ENCODE measurements at regions not wholly inside any gene's neighbourhood (a gene's known extent, or its start where the extent isn't known, plus 50 kb on each side); places are given as distances from the start of the nearest gene placed in this dataset.

DNA sequence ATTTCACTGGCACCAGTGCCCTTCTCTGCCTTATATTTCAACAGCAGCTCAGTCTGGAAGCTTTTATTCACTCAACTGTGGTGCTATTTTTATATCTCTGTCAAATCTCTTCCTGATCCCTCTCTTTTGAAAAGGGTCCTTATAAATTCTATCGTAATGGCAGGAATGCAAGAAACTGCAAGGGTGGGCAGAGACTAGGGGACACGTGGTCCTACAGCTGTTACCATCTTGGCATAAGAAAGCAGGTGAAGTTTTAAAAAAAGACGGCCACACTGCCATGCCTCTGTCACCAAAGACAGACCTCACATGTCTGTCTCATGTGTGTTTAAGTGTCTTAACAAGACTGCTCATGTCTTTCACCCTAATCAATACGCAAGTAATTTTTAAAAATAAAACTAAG lies 368.4 kb upstream of the CDH11 start:
- H3K27ac ChIP-seq (ENCODE audit: low read depth, low read length) = no peak overlapping the region
- H3K4me3 ChIP-seq (ENCODE audit: low read depth, low read length) = no peak overlapping the region

DNA sequence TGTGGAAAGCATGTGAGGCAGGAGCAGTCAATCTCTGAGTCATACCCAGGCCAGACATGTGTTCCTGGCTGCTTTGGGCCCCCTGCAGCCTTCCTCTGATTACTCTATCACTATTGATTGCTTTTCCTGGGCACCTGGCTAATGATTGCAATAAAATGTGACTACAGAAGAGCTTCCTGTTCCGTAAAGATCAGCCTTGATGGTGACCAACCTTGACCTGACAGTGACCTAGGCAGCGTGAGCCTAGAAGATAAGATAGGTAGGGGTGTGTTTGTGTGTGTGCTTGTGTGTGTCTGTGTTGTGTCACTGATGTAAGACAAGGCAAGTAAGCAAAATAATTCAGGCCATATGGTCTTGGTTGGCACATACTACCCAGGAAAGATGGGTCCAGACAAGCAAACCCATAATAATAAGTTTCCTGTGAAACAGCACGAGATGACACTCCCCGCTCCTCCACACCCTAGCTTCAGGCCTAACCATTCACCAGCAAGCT lies 367.7 kb upstream of the CDH11 start:
- H3K27me3 ChIP-seq (ENCODE audit: insufficient read depth, low read length) = no peaks in the 10 kb centered on the region
- H3K79me2 ChIP-seq (ENCODE audit: control insufficient read depth, insufficient read depth, low read length, unreplicated experiment) = no peaks in the 10 kb centered on the region
- H2AFZ ChIP-seq (ENCODE audit: low read length, unreplicated experiment) = no peak overlapping the region
- no peaks in the 10 kb centered on the region for H3K36me3 ChIP-seq (ENCODE audit: insufficient read depth, low read length)
- H3K4me3 ChIP-seq (ENCODE audit: low read depth, low read length) = no peak overlapping the region
- no peak overlapping the region for H3K27ac ChIP-seq (ENCODE audit: low read depth, low read length)
- no peaks in the 10 kb centered on the region for H3K4me1 ChIP-seq (ENCODE audit: control insufficient read depth, insufficient read depth, low read length, unreplicated experiment)

More for the DNA sequence above, 368.4 kb upstream of the CDH11 start:
- Histone ChIP-seq H3K36me3 (ENCODE audit: insufficient read depth, low read length) (no peaks in the 10 kb centered on the region), H3K4me1 (ENCODE audit: control insufficient read depth, insufficient read depth, low read length, unreplicated experiment) (no peaks in the 10 kb centered on the region), H2AFZ (ENCODE audit: low read length, unreplicated experiment) (no peak overlapping the region), H3K27me3 (ENCODE audit: insufficient read depth, low read length) (no peaks in the 10 kb centered on the region), H3K79me2 (ENCODE audit: control insufficient read depth, insufficient read depth, low read length, unreplicated experiment) (no peaks in the 10 kb centered on the region)

DNA sequence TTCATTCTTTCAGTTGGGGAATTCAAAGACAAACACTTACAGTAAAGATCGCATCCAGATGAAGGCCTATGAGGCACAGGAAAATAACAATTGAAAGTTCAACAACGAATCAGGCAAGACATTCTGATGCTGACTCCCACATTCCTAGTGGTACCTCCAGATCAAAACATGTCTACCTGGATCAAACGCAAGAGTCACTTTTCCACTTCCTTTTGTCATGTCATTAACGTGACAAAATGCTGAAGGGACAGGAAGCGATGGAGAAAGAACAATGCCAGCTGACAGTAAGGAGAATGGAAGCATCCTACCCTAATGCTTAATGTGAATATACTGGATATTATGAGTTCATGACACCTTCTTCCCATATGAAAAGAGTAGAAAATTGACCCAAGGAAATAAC lies 365.4 kb upstream of the CDH11 start:
- Histone ChIP-seq H3K27me3 (ENCODE audit: insufficient read depth, low read length) (no peaks in the 10 kb centered on the region), H3K4me1 (ENCODE audit: control insufficient read depth, insufficient read depth, low read length, unreplicated experiment) (no peaks in the 10 kb centered on the region), H2AFZ (ENCODE audit: low read length, unreplicated experiment) (no peak overlapping the region), H3K4me3 (ENCODE audit: low read depth, low read length) (no peak overlapping the region), H3K79me2 (ENCODE audit: control insufficient read depth, insufficient read depth, low read length, unreplicated experiment) (no peaks in the 10 kb centered on the region), H3K27ac (ENCODE audit: low read depth, low read length) (no peak overlapping the region), H3K36me3 (ENCODE audit: insufficient read depth, low read length) (no peaks in the 10 kb centered on the region)

DNA sequence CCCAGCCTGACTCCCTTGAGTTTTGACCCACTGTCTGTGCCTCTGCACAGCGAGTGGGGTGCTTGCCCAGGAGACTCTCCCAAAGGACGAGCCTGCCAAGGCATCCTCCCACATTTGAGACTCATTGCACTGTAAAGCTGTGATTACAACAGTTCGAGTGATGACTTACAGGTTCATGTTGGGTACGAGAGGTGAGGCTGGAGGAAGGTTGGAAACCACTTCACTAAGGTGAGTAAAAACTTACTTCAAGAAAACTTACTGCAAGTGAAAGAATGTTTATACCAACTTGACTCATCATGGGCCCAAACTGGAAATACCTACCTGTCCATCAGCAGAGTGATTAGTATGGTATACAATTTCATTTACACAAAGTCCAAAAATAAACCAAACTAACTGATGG lies 360.1 kb upstream of the CDH11 start:
- no peak overlapping the region for H2AFZ ChIP-seq (ENCODE audit: low read length, unreplicated experiment)
- no peaks in the 10 kb centered on the region for H3K79me2 ChIP-seq (ENCODE audit: control insufficient read depth, insufficient read depth, low read length, unreplicated experiment)
- no peaks in the 10 kb centered on the region for H3K4me1 ChIP-seq (ENCODE audit: control insufficient read depth, insufficient read depth, low read length, unreplicated experiment)
- no peak overlapping the region for H3K27ac ChIP-seq (ENCODE audit: low read depth, low read length)
- H3K36me3 ChIP-seq (ENCODE audit: insufficient read depth, low read length) = no peaks in the 10 kb centered on the region
- H3K27me3 ChIP-seq (ENCODE audit: insufficient read depth, low read length) = no peaks in the 10 kb centered on the region
- H3K4me3 ChIP-seq (ENCODE audit: low read depth, low read length) = no peak overlapping the region

DNA sequence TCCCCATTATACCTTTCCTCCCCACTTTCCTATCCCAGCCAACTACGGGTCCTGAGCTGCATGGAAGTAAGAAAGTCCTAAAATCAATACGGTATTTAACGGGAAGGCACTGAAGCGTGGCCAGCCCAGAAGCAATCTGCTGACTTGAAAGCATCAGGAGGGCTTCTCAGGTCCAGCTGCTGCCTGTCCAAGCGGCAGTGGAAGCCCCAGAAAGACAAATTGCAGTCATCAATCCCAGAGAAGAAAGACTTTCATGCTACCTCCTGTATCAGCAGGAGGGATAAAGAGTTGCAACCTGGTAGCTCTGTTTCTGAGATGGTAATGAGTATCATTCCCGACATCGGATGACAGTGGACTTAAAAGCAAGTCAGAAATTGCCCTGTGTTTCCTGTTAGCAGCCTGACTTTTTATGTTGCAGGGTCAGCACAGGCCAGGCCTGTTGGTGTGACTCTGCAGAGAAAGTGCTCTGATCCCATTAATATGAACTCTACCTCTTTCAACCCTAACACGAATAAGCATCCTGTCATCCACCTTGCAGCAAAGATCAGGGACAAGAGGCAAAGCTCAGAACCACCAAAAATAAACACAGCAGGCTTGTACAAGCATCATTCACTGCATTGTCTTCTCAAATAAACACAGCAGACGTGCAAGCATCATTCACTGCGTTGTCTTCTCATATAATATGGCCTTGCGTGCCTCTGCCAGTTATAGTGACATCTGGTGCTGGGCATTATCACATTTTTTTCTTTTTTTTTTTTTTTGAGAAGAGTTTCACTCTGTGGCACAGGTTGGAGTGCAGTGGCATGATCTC lies 358.6 kb upstream of the CDH11 start:
- no peaks in the 10 kb centered on the region for H3K79me2 ChIP-seq (ENCODE audit: control insufficient read depth, insufficient read depth, low read length, unreplicated experiment)
- H3K4me1 ChIP-seq (ENCODE audit: control insufficient read depth, insufficient read depth, low read length, unreplicated experiment) = no peaks in the 10 kb centered on the region
- H3K27ac ChIP-seq (ENCODE audit: low read depth, low read length) = no peak overlapping the region
- H3K27me3 ChIP-seq (ENCODE audit: insufficient read depth, low read length) = no peaks in the 10 kb centered on the region
- H3K36me3 ChIP-seq (ENCODE audit: insufficient read depth, low read length) = no peaks in the 10 kb centered on the region
- no peak overlapping the region for H3K4me3 ChIP-seq (ENCODE audit: low read depth, low read length)
- H2AFZ ChIP-seq (ENCODE audit: low read length, unreplicated experiment) = no peak overlapping the region

DNA sequence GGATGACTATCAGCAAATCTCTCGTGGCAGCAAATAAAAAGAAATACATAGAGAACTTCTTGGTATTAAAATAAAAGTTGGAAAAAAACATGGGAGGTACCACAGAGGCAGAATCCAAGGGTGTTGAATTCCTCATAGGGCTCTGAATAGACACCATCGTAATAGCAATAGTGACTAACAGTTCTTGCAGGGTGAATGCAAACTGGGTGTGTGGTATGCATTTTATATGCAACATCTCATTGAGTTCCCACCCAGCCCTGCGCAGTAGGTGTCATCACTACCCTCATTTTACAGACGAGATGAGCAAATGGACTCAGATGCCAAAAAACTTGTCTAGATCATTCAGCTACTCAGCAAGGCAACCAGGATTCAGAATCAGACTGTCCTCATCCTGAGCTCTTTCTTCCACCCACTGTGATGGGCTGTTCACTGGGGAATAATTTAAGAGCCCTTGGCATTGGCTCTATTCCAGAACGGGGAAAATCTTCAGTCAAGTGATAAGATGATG lies 354.6 kb upstream of the CDH11 start:
- Histone ChIP-seq H3K27ac (ENCODE audit: low read depth, low read length) (no peak overlapping the region), H3K27me3 (ENCODE audit: insufficient read depth, low read length) (no peaks in the 10 kb centered on the region), H3K4me1 (ENCODE audit: control insufficient read depth, insufficient read depth, low read length, unreplicated experiment) (no peaks in the 10 kb centered on the region)

DNA sequence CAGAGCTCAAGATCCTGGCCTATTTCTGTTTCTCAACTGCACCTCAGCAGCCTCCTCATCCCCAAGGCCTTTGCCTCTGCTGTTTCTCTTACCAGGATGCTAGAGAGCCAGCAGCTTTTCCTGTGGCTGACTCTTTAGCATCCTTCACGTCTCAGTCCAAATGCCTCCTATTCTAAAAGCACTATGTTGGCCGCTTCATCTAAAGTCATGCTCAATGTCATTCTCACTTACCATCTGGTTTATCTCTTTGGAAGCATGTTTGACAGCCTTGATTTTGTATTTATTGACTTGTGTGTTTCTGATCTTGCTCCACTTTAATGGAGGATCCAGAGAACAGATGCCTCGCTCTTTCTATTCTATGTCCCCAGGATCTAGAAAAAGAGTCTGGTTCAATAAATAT lies 351.8 kb upstream of the CDH11 start:
- no peak overlapping the region for H3K27ac ChIP-seq (ENCODE audit: low read depth, low read length)
- no peaks in the 10 kb centered on the region for H3K36me3 ChIP-seq (ENCODE audit: insufficient read depth, low read length)
- H3K4me3 ChIP-seq (ENCODE audit: low read depth, low read length) = no peak overlapping the region

More for the DNA sequence above, 354.6 kb upstream of the CDH11 start:
- H2AFZ ChIP-seq (ENCODE audit: low read length, unreplicated experiment) = no peak overlapping the region
- H3K36me3 ChIP-seq (ENCODE audit: insufficient read depth, low read length) = no peaks in the 10 kb centered on the region
- H3K4me3 ChIP-seq (ENCODE audit: low read depth, low read length) = no peak overlapping the region
- no peaks in the 10 kb centered on the region for H3K79me2 ChIP-seq (ENCODE audit: control insufficient read depth, insufficient read depth, low read length, unreplicated experiment)

DNA sequence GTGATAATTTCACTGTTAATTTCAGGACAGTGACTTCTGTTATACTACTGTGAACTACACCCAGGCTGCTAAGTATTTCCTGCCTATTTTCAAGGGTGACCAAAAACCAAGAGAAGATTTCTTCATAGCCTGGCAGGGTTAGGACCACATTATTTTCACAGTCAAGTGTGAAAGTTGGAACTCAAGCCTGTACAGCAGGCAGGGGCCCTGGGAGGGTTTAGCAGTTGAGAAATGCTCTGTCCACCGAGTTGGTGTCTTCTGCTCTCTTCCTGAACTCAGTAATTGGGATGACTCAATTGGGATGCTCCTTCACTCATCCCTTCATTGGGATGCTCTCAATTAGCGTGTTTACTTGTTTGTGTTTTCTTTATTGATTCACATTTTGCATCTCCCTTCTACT lies 347.3 kb upstream of the CDH11 start:
- H3K4me1 ChIP-seq (ENCODE audit: control insufficient read depth, insufficient read depth, low read length, unreplicated experiment) = no peaks in the 10 kb centered on the region
- no peak overlapping the region for H2AFZ ChIP-seq (ENCODE audit: low read length, unreplicated experiment)
- H3K79me2 ChIP-seq (ENCODE audit: control insufficient read depth, insufficient read depth, low read length, unreplicated experiment) = no peaks in the 10 kb centered on the region
- no peak overlapping the region for H3K27ac ChIP-seq (ENCODE audit: low read depth, low read length)
- H3K4me3 ChIP-seq (ENCODE audit: low read depth, low read length) = no peak overlapping the region
- H3K36me3 ChIP-seq (ENCODE audit: insufficient read depth, low read length) = no peaks in the 10 kb centered on the region
- H3K27me3 ChIP-seq (ENCODE audit: insufficient read depth, low read length) = no peaks in the 10 kb centered on the region

More for the DNA sequence above, 351.8 kb upstream of the CDH11 start:
- Histone ChIP-seq H3K79me2 (ENCODE audit: control insufficient read depth, insufficient read depth, low read length, unreplicated experiment) (no peaks in the 10 kb centered on the region), H3K4me1 (ENCODE audit: control insufficient read depth, insufficient read depth, low read length, unreplicated experiment) (no peaks in the 10 kb centered on the region), H2AFZ (ENCODE audit: low read length, unreplicated experiment) (no peak overlapping the region), H3K27me3 (ENCODE audit: insufficient read depth, low read length) (no peaks in the 10 kb centered on the region)

DNA sequence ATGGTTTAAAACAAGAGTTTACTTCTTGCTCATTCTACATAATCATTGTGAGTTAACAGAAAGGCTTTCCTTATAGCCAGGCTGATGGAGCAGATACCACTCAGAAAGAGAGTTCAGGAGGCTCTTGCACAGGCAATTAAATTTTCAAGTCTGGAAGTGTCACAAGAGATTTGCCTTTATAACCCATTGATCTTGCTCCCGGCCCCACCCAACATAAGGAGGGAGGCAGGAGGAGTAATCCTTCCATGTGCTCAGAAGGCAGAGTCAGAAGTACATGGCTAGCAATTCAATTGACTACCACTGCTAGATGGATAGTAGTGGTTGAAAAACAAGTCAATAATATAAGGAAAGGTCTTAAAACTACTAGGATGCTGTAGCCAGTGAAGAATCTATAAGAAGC lies 346.3 kb upstream of the CDH11 start:
- no peak overlapping the region for H3K27ac ChIP-seq (ENCODE audit: low read depth, low read length)
- no peak overlapping the region for H3K4me3 ChIP-seq (ENCODE audit: low read depth, low read length)

DNA sequence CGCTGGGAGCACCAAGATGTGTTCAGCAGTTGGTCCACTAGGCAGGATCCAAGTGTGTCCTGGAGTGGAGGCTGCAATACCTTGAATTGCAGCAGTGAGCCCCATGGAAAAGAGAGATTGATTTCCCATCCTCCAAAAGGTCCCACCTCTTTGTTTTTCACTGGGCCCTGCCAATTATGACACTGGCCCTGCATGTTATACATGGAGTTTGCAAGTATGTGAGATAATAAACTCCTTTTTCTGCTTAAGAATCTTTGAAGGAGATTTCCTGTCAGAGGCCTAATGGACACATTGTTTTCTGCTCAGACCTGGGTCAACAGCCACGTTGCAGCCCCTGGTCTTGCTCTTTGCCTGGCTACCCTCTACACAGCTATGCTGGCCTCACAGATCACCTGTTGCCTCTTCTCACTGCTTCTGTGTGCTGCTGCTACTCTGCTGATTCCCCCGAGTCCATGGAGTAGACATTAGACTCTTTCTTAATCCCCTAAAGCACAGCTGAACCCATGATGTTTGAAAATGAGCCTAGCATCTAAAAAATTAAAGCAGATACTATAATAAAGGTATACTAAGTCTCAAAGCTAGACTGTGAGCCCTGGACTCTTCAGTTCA lies 341.9 kb upstream of the CDH11 start:
- Histone ChIP-seq H3K27ac (ENCODE audit: low read depth, low read length) (no peak overlapping the region), H3K4me1 (ENCODE audit: control insufficient read depth, insufficient read depth, low read length, unreplicated experiment) (no peaks in the 10 kb centered on the region), H3K27me3 (ENCODE audit: insufficient read depth, low read length) (peaks cover 13% of the 10 kb centered on the region; the same call in 1 of the 2 replicates), H3K79me2 (ENCODE audit: control insufficient read depth, insufficient read depth, low read length, unreplicated experiment) (no peaks in the 10 kb centered on the region), H3K4me3 (ENCODE audit: low read depth, low read length) (no peak overlapping the region), H3K36me3 (ENCODE audit: insufficient read depth, low read length) (no peaks in the 10 kb centered on the region), H2AFZ (ENCODE audit: low read length, unreplicated experiment) (no peak overlapping the region)

More for the DNA sequence above, 346.3 kb upstream of the CDH11 start:
- H3K79me2 ChIP-seq (ENCODE audit: control insufficient read depth, insufficient read depth, low read length, unreplicated experiment) = no peaks in the 10 kb centered on the region
- H3K27me3 ChIP-seq (ENCODE audit: insufficient read depth, low read length) = no peaks in the 10 kb centered on the region
- no peaks in the 10 kb centered on the region for H3K36me3 ChIP-seq (ENCODE audit: insufficient read depth, low read length)
- H3K4me1 ChIP-seq (ENCODE audit: control insufficient read depth, insufficient read depth, low read length, unreplicated experiment) = no peaks in the 10 kb centered on the region
- no peak overlapping the region for H2AFZ ChIP-seq (ENCODE audit: low read length, unreplicated experiment)

DNA sequence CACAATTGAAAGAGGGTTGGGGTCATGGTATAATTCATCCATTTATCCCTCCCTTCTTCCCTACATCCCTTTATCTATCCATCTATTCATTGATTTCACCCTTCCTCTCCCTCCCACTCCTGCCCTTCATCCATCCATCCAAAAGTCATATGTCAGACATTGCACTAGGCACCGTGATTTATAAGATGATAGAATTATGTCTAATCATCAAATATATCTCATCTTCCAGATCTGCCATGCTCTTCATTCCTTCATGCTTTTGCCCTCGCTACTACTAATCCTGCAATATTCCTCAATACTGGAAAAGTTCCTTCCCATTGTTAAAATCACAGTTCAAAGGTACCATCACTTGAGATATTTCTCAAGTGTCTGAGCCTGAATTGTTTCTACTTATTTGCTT lies 335.2 kb upstream of the CDH11 start:
- Histone ChIP-seq H3K36me3 (ENCODE audit: insufficient read depth, low read length) (no peaks in the 10 kb centered on the region), H3K4me1 (ENCODE audit: control insufficient read depth, insufficient read depth, low read length, unreplicated experiment) (no peaks in the 10 kb centered on the region), H3K4me3 (ENCODE audit: low read depth, low read length) (no peak overlapping the region), H2AFZ (ENCODE audit: low read length, unreplicated experiment) (no peak overlapping the region), H3K79me2 (ENCODE audit: control insufficient read depth, insufficient read depth, low read length, unreplicated experiment) (no peaks in the 10 kb centered on the region), H3K27me3 (ENCODE audit: insufficient read depth, low read length) (peaks cover 13% of the 10 kb centered on the region; the same call in 1 of the 2 replicates), H3K27ac (ENCODE audit: low read depth, low read length) (no peak overlapping the region)
